Hindlimb muscle (tissue), 1 donor: ENCODE measurements at regions not wholly inside any gene's neighbourhood (a gene's known extent, or its start where the extent isn't known, plus 50 kb on each side); places are given as distances from the start of the nearest gene placed in this dataset.

Experiments
- DNase-seq: peaks from one replicate; pipeline ENCODE4 v3.0.0-alpha.2; 2013

- DNase-seq = no peak
Measured at GRCh38 chr10:24039897-24040296, 169.0 kb upstream of the KIAA1217 start.

GRCh38 chr10:24041034-24041433 lies 167.9 kb upstream of the KIAA1217 start:
- peak; percentile 16 for DNase-seq

- DNase-seq = peak; percentile 17
Measured at GRCh38 chr10:24041834-24042233, 167.1 kb upstream of the KIAA1217 start.

- no peak for DNase-seq
Measured at GRCh38 chr10:24042884-24043283, 166.1 kb upstream of the KIAA1217 start.

- DNase-seq = no peak
Measured at GRCh38 chr10:24046060-24046459, 162.9 kb upstream of the KIAA1217 start.

GRCh38 chr10:24047176-24047575 lies 161.8 kb upstream of the KIAA1217 start:
- no peak for DNase-seq

GRCh38 chr10:24054421-24054820 lies 154.5 kb upstream of the KIAA1217 start:
- DNase-seq = no peak

- DNase-seq = no peak
Measured at GRCh38 chr10:24080207-24080606, 128.7 kb upstream of the KIAA1217 start.

GRCh38 chr10:24086296-24087086 lies 122.4 kb upstream of the KIAA1217 start:
- DNase-seq = no peak

- peak; percentile 28 for DNase-seq
Measured at GRCh38 chr10:24091256-24091655, 117.7 kb upstream of the KIAA1217 start.

- DNase-seq = no peak
Measured at GRCh38 chr10:24096281-24096680, 112.7 kb upstream of the KIAA1217 start.

GRCh38 chr10:24097751-24098207 lies 111.2 kb upstream of the KIAA1217 start:
- DNase-seq = no peak

- no peak for DNase-seq
Measured at GRCh38 chr10:24104895-24105294, 104.0 kb upstream of the KIAA1217 start.

- no peak for DNase-seq
Measured at GRCh38 chr10:24113901-24114300, 95.0 kb upstream of the KIAA1217 start.

GRCh38 chr10:24114556-24114955 lies 94.4 kb upstream of the KIAA1217 start:
- no peak for DNase-seq

GRCh38 chr10:24115403-24115802 lies 93.5 kb upstream of the KIAA1217 start:
- no peak for DNase-seq

GRCh38 chr10:24118246-24118645 lies 90.7 kb upstream of the KIAA1217 start:
- peak; percentile 15 for DNase-seq

GRCh38 chr10:24119896-24120295 lies 89.0 kb upstream of the KIAA1217 start:
- DNase-seq = no peak

GRCh38 chr10:24120646-24121045 lies 88.3 kb upstream of the KIAA1217 start:
- DNase-seq = no peak

GRCh38 chr10:24127516-24127915 lies 81.4 kb upstream of the KIAA1217 start:
- DNase-seq = no peak

- no peak for DNase-seq
Measured at GRCh38 chr10:24128066-24128730, 80.7 kb upstream of the KIAA1217 start.

- DNase-seq = no peak
Measured at GRCh38 chr10:24132741-24133140, 76.2 kb upstream of the KIAA1217 start.

- no peak for DNase-seq
Measured at GRCh38 chr10:24133835-24134234, 75.1 kb upstream of the KIAA1217 start.

GRCh38 chr10:24136070-24136469 lies 72.9 kb upstream of the KIAA1217 start:
- DNase-seq = no peak
